ENCODE measurements at regions not wholly inside any gene's neighbourhood (a gene's known extent, or its start where the extent isn't known, plus 50 kb on each side); places are given as distances from the start of the nearest gene placed in this dataset.

DNA sequence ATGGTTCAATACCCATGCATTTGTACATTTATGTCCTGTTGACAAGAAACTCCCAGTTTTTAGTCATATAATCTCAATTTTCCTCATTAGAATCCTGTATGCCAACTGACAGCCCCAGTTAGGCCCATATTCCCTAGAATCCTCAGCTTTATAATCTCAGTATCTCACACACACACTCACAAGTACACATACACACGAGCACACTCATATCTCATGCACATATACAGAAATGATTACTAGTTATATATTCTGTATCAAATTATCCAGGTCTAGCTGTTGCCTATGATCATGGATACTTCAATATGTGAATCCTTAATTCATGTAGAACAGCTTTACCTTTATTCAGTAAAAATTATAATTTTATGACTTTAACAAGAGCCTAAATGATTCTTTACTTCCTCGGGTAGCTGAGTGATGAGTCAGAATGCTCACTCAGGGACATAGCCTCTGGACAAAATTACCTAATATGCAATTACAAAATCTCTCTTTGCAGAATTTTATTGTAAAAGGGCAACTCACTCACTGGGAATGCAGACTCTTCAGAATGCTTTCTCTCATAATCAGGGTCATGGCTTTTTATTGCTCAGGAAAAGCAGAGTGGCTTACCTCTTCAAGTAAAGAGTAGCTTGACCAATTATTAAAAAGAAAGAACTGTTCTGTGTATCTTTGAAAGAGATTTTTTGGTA lies 193.6 kb upstream of the PIK3C3 start:
- Histone ChIP-seq H2AFZ (ENCODE audit: low read length) (no peak overlapping the region), H2BK120ac (ENCODE audit: low read depth, low read length) (no peak overlapping the region), H3K4ac (ENCODE audit: low read length) (no peak overlapping the region), H2BK12ac (ENCODE audit: low read length) (no peak overlapping the region), H3K4me1 (ENCODE audit: control insufficient read depth in 2 of 2, insufficient read depth in 1 of 2, low read depth in 1 of 2, low read length in 2 of 2) (peaks cover 0 to 5% of the 10 kb centered on the region in 2 donors), H3K4me3 (ENCODE audit: low read length in 2 of 2) (no peak overlapping the region), H2BK5ac (ENCODE audit: low read length) (no peak overlapping the region), H2BK15ac (ENCODE audit: low read length) (no peak overlapping the region), H3K36me3 (replicated peaks in 1 of 2; ENCODE audit: control insufficient read depth in 2 of 2, insufficient read depth in 2 of 2, low read length in 2 of 2) (no peaks in the 10 kb centered on the region), H3K9me3 (replicated peaks in 1 of 2; ENCODE audit: control insufficient read depth in 2 of 2, insufficient read depth in 1 of 2, low read depth in 1 of 2, low read length in 2 of 2) (no peaks in the 10 kb centered on the region), H3K18ac (ENCODE audit: low read length) (no peak overlapping the region), H3K14ac (ENCODE audit: low read length) (no peak overlapping the region), H3K79me1 (ENCODE audit: low read depth, low read length) (no peaks in the 10 kb centered on the region), H2AK5ac (ENCODE audit: low read depth, low read length) (no peak overlapping the region), H4K91ac (ENCODE audit: low read depth, low read length, poor library complexity) (no peak overlapping the region), H3K9ac (ENCODE audit: low read depth, low read length, poor library complexity) (no peak overlapping the region), H3K27me3 (ENCODE audit: control insufficient read depth in 3 of 3, insufficient read depth in 3 of 3, low read depth in 1 of 3, low read length in 3 of 3) (no peaks in the 10 kb centered on the region), H3K4me2 (ENCODE audit: insufficient read depth, low read length, poor library complexity, severe bottlenecking) (no peak overlapping the region), H4K8ac (ENCODE audit: low read depth, low read length) (no peak overlapping the region), H3K23ac (ENCODE audit: low read depth, low read length, poor library complexity) (no peak overlapping the region), H3K27ac (replicated peaks; ENCODE audit: low read length) (no peak overlapping the region)
- no peak for DNase-seq (ENCODE audit: low spot score)
- no CpG with 5 or more reads among the region's 2 CpGs for WGBS, 2 donors (ENCODE audit: extremely low coverage in 2 of 2, insufficient read length in 2 of 2, insufficient replicate concordance in 1 of 2)

- Histone ChIP-seq H2BK120ac (ENCODE audit: low read depth, low read length) (no peak overlapping the region), H4K91ac (ENCODE audit: low read depth, low read length, poor library complexity) (no peak overlapping the region), H3K4me3 (ENCODE audit: low read length in 2 of 2) (no peak overlapping the region), H2BK5ac (ENCODE audit: low read length) (no peak overlapping the region), H3K79me1 (ENCODE audit: low read depth, low read length) (no peaks in the 10 kb centered on the region), H3K9ac (ENCODE audit: low read depth, low read length, poor library complexity) (no peak overlapping the region), H3K14ac (ENCODE audit: low read length) (no peak overlapping the region), H3K9me3 (replicated peaks in 1 of 2; ENCODE audit: control insufficient read depth in 2 of 2, insufficient read depth in 1 of 2, low read depth in 1 of 2, low read length in 2 of 2) (no peaks in the 10 kb centered on the region), H2BK12ac (ENCODE audit: low read length) (no peak overlapping the region), H2AFZ (ENCODE audit: low read length) (no peak overlapping the region), H3K4ac (ENCODE audit: low read length) (no peak overlapping the region), H2AK5ac (ENCODE audit: low read depth, low read length) (no peak overlapping the region), H4K8ac (ENCODE audit: low read depth, low read length) (no peak overlapping the region), H3K18ac (ENCODE audit: low read length) (no peak overlapping the region), H2BK15ac (ENCODE audit: low read length) (no peak overlapping the region), H3K27me3 (ENCODE audit: control insufficient read depth in 3 of 3, insufficient read depth in 3 of 3, low read depth in 1 of 3, low read length in 3 of 3) (no peaks in the 10 kb centered on the region), H3K36me3 (replicated peaks in 1 of 2; ENCODE audit: control insufficient read depth in 2 of 2, insufficient read depth in 2 of 2, low read length in 2 of 2) (no peaks in the 10 kb centered on the region), H3K4me1 (ENCODE audit: control insufficient read depth in 2 of 2, insufficient read depth in 1 of 2, low read depth in 1 of 2, low read length in 2 of 2) (peaks cover 0 to 1% of the 10 kb centered on the region in 2 donors), H3K23ac (ENCODE audit: low read depth, low read length, poor library complexity) (no peak overlapping the region), H3K27ac (replicated peaks; ENCODE audit: low read length) (no peak overlapping the region), H3K4me2 (ENCODE audit: insufficient read depth, low read length, poor library complexity, severe bottlenecking) (no peak overlapping the region)
- DNase-seq (ENCODE audit: low spot score) = no peak
- no CpG with 5 or more reads among the region's 4 CpGs for WGBS, 2 donors (ENCODE audit: extremely low coverage in 2 of 2, insufficient read length in 2 of 2, insufficient replicate concordance in 1 of 2)
Observed at GRCh38 chr18:41758534-41758933, 196.5 kb upstream of the PIK3C3 start.

DNA sequence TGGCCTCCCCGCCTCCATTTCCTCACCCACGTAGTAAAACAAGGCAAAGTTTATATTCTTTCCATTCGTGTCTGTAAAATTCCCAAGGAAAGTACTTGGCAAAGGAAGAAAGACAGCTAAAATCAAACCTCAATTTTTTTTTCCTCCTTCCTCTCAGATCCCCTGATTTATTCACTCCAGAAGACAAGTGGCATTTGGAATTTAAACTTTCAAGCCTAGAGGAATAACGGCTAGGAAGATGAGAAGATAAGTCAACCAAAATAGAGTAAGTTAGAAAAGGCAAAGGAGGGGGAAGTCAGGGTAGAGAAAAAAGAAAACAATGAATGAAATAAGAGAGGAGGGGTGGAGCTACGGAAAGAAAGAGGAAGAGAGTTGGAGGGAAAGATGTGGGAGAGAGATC lies 198.9 kb upstream of the PIK3C3 start:
- Histone ChIP-seq H3K9me3 (replicated peaks in 1 of 2; ENCODE audit: control insufficient read depth in 2 of 2, insufficient read depth in 1 of 2, low read depth in 1 of 2, low read length in 2 of 2) (no peaks in the 10 kb centered on the region), H2BK5ac (ENCODE audit: low read length) (no peak overlapping the region), H3K4me1 (ENCODE audit: control insufficient read depth in 2 of 2, insufficient read depth in 1 of 2, low read depth in 1 of 2, low read length in 2 of 2) (peaks cover 0 to 1% of the 10 kb centered on the region in 2 donors), H3K9ac (ENCODE audit: low read depth, low read length, poor library complexity) (no peak overlapping the region), H3K18ac (ENCODE audit: low read length) (no peak overlapping the region), H3K4me3 (ENCODE audit: low read length in 2 of 2) (no peak overlapping the region), H3K23ac (ENCODE audit: low read depth, low read length, poor library complexity) (no peak overlapping the region), H2AFZ (ENCODE audit: low read length) (no peak overlapping the region), H3K14ac (ENCODE audit: low read length) (no peak overlapping the region), H4K91ac (ENCODE audit: low read depth, low read length, poor library complexity) (no peak overlapping the region), H2AK5ac (ENCODE audit: low read depth, low read length) (no peak overlapping the region), H3K4ac (ENCODE audit: low read length) (no peak overlapping the region), H2BK15ac (ENCODE audit: low read length) (no peak overlapping the region), H3K4me2 (ENCODE audit: insufficient read depth, low read length, poor library complexity, severe bottlenecking) (no peak overlapping the region), H2BK12ac (ENCODE audit: low read length) (no peak overlapping the region), H4K8ac (ENCODE audit: low read depth, low read length) (no peak overlapping the region), H2BK120ac (ENCODE audit: low read depth, low read length) (no peak overlapping the region), H3K36me3 (replicated peaks in 1 of 2; ENCODE audit: control insufficient read depth in 2 of 2, insufficient read depth in 2 of 2, low read length in 2 of 2) (no peaks in the 10 kb centered on the region), H3K79me1 (ENCODE audit: low read depth, low read length) (no peaks in the 10 kb centered on the region), H3K27ac (replicated peaks; ENCODE audit: low read length) (no peak overlapping the region), H3K27me3 (ENCODE audit: control insufficient read depth in 3 of 3, insufficient read depth in 3 of 3, low read depth in 1 of 3, low read length in 3 of 3) (no peaks in the 10 kb centered on the region)
- WGBS, 2 donors (ENCODE audit: extremely low coverage in 2 of 2, insufficient read length in 2 of 2, insufficient replicate concordance in 1 of 2) = 100% methylated on average over 1 of the region's 5 CpGs; no CpG with 5 or more reads in 1 of the 2 donors
- DNase-seq (ENCODE audit: low spot score) = no peak

DNA sequence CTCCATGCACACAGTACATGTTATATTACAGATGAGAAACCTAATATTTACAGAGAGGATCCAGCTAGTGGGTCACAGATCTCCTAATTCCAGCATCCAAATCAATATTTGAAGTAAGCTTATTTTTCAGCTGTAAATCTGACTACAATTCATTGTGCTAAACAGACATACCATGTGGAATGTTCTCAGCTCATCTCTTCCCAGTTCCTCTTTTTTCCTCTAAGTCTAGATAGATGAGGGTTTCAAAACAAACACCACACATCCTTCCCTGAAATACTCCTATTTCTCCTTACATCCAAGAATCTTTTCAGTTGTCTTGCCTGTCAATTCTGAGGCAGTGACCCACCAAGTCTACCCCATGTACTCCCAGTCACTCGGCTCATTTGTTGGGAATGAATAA lies 200.7 kb upstream of the PIK3C3 start:
- Histone ChIP-seq H4K8ac (ENCODE audit: low read depth, low read length) (no peak overlapping the region), H4K91ac (ENCODE audit: low read depth, low read length, poor library complexity) (no peak overlapping the region), H3K4me2 (ENCODE audit: insufficient read depth, low read length, poor library complexity, severe bottlenecking) (no peak overlapping the region), H3K18ac (ENCODE audit: low read length) (no peak overlapping the region), H3K4ac (ENCODE audit: low read length) (no peak overlapping the region), H3K27me3 (ENCODE audit: control insufficient read depth in 3 of 3, insufficient read depth in 3 of 3, low read depth in 1 of 3, low read length in 3 of 3) (no peaks in the 10 kb centered on the region), H3K9me3 (replicated peaks in 1 of 2; ENCODE audit: control insufficient read depth in 2 of 2, insufficient read depth in 1 of 2, low read depth in 1 of 2, low read length in 2 of 2) (no peaks in the 10 kb centered on the region), H3K23ac (ENCODE audit: low read depth, low read length, poor library complexity) (no peak overlapping the region), H3K4me1 (ENCODE audit: control insufficient read depth in 2 of 2, insufficient read depth in 1 of 2, low read depth in 1 of 2, low read length in 2 of 2) (peaks cover 0 to 1% of the 10 kb centered on the region in 2 donors), H3K79me1 (ENCODE audit: low read depth, low read length) (no peaks in the 10 kb centered on the region), H2BK120ac (ENCODE audit: low read depth, low read length) (no peak overlapping the region), H2BK15ac (ENCODE audit: low read length) (no peak overlapping the region), H2BK12ac (ENCODE audit: low read length) (no peak overlapping the region), H3K4me3 (ENCODE audit: low read length in 2 of 2) (no peak overlapping the region), H3K14ac (ENCODE audit: low read length) (no peak overlapping the region), H3K27ac (replicated peaks; ENCODE audit: low read length) (no peak overlapping the region), H2AK5ac (ENCODE audit: low read depth, low read length) (no peak overlapping the region), H2BK5ac (ENCODE audit: low read length) (no peak overlapping the region), H2AFZ (ENCODE audit: low read length) (no peak overlapping the region), H3K36me3 (replicated peaks in 1 of 2; ENCODE audit: control insufficient read depth in 2 of 2, insufficient read depth in 2 of 2, low read length in 2 of 2) (no peaks in the 10 kb centered on the region), H3K9ac (ENCODE audit: low read depth, low read length, poor library complexity) (no peak overlapping the region)
- no CpG with 5 or more reads among the region's 1 CpG for WGBS, 2 donors (ENCODE audit: extremely low coverage in 2 of 2, insufficient read length in 2 of 2, insufficient replicate concordance in 1 of 2)
- DNase-seq (ENCODE audit: low spot score) = no peak

Data from neuronal stem cell (in vitro differentiated cells).